Colonic mucosa (tissue), 4 donors: ENCODE measurements at regions not wholly inside any gene's neighbourhood (a gene's known extent, or its start where the extent isn't known, plus 50 kb on each side); places are given as distances from the start of the nearest gene placed in this dataset.

Experiments
- DNase-seq: peaks from one replicate; pipeline ENCODE4 v3.0.0-alpha.2; 2020
- H3K27ac ChIP-seq: fragments of 200-600 bp; one replicate; pipeline ENCODE4 v1.8.0; 2021
- H3K27me3 ChIP-seq: fragments of 200-600 bp; one replicate; pipeline ENCODE4 v1.8.0; 2021
- H3K36me3 ChIP-seq: fragments of 200-600 bp; one replicate; pipeline ENCODE4 v1.8.0; 2021
- H3K4me1 ChIP-seq: fragments of 200-600 bp; one replicate; pipeline ENCODE4 v1.8.0; 2021; ENCODE audit warnings: mild to moderate bottlenecking
- H3K4me3 ChIP-seq: fragments of 200-600 bp; one replicate; pipeline ENCODE4 v1.8.0; 2021
- H3K9ac ChIP-seq, 2 donors: one replicate each; pipeline ENCODE4 v1.7.0; 2013; ENCODE audit warnings: control low read depth in 2 of 2, low read depth in 2 of 2, low read length in 2 of 2
- H3K9me3 ChIP-seq: fragments of 200-600 bp; one replicate; pipeline ENCODE4 v1.8.0; 2021
- CTCF ChIP-seq: fragments of 200-600 bp; IDR thresholded peaks from one replicate; pipeline ENCODE4 v1.8.0; 2022; ENCODE audit warnings: antibody characterized with exemption, mild to moderate bottlenecking
- intact Hi-C: fragments of 100-400 bp; cut with DNase I; formaldehyde crosslinking; loops from one replicate; pipeline ENCODE4 v1.14.1; 2022
- donor health status: healthy.
- donor health status: DM: no; HTN: no; CAD: no.
- donor health status: DM: no; HTN: no; CAD: no.

GRCh38 chr7:118745927-118746326 is 521.4 kb downstream of the ANKRD7 start:
- Histone ChIP-seq H3K27ac (no peak overlapping the region), H3K9me3 (no peaks in the 10 kb centered on the region), H3K4me3 (no peak overlapping the region), H3K36me3 (no peaks in the 10 kb centered on the region), H3K27me3 (no peaks in the 10 kb centered on the region), H3K9ac (no peak overlapping the region), H3K4me1 (no peaks in the 10 kb centered on the region)
- no peak for TF ChIP-seq CTCF
- no peak for DNase-seq
- intact Hi-C loops = no loop called here

- Histone ChIP-seq H3K27me3 (no peaks in the 10 kb centered on the region), H3K9me3 (no peaks in the 10 kb centered on the region), H3K27ac (no peak overlapping the region), H3K9ac (no peak overlapping the region), H3K4me1 (no peaks in the 10 kb centered on the region), H3K4me3 (no peak overlapping the region), H3K36me3 (no peaks in the 10 kb centered on the region)
- TF ChIP-seq CTCF = no peak
- no peak for DNase-seq
- intact Hi-C loops = no loop called here
Observed at GRCh38 chr7:118747473-118747872, 523.0 kb downstream of the ANKRD7 start.

GRCh38 chr7:118753479-118753878 is 529.0 kb downstream of the ANKRD7 start:
- Histone ChIP-seq H3K4me1 (no peaks in the 10 kb centered on the region), H3K4me3 (no peak overlapping the region), H3K27ac (no peak overlapping the region), H3K9me3 (no peaks in the 10 kb centered on the region), H3K9ac (no peak overlapping the region), H3K36me3 (no peaks in the 10 kb centered on the region), H3K27me3 (no peaks in the 10 kb centered on the region)
- DNase-seq = no peak
- intact Hi-C loops = no loop called here
- TF ChIP-seq CTCF = no peak

GRCh38 chr7:118754608-118755007 is 530.1 kb downstream of the ANKRD7 start:
- TF ChIP-seq CTCF = no peak
- H3K9ac ChIP-seq = no peak overlapping the region
- no peak for DNase-seq
- no peaks in the 10 kb centered on the region for H3K9me3 ChIP-seq
- intact Hi-C loops = no loop called here
- no peak overlapping the region for H3K4me3 ChIP-seq
- H3K27me3 ChIP-seq = no peaks in the 10 kb centered on the region
- no peaks in the 10 kb centered on the region for H3K36me3 ChIP-seq
- no peak overlapping the region for H3K27ac ChIP-seq
- H3K4me1 ChIP-seq = no peaks in the 10 kb centered on the region

GRCh38 chr7:118755067-118755625 is 530.6 kb downstream of the ANKRD7 start:
- DNase-seq = no peak
- intact Hi-C loops = no loop called here
- H3K4me3 ChIP-seq = no peak overlapping the region
- no peak for TF ChIP-seq CTCF
- no peaks in the 10 kb centered on the region for H3K36me3 ChIP-seq
- no peaks in the 10 kb centered on the region for H3K27me3 ChIP-seq
- H3K9ac ChIP-seq = no peak overlapping the region
- H3K9me3 ChIP-seq = no peaks in the 10 kb centered on the region
- H3K27ac ChIP-seq = no peak overlapping the region
- H3K4me1 ChIP-seq = no peaks in the 10 kb centered on the region
